Thoracic aorta (tissue), 2 donors: ENCODE measurements at regions not wholly inside any gene's neighbourhood (a gene's known extent, or its start where the extent isn't known, plus 50 kb on each side); places are given as distances from the start of the nearest gene placed in this dataset.

Experiments used
- ATAC-seq: fragments of 150-250 bp; one replicate; pipeline ENCODE4 v1.8.0; 2017; ENCODE audit warnings: low read depth; ENCODE audit not compliant: insufficient number of reproducible peaks, low FRiP score
- DNase-seq: peaks from one replicate; pipeline ENCODE4 v3.0.0-alpha.2; 2020; ENCODE audit warnings: low spot score
- H3K27ac ChIP-seq, 2 donors: fragments of 200-600 bp; sonication (generic); 1 replicate in 1 of 2; 2 replicates in 1 of 2; pipeline ENCODE4 v1.5.1; 2016; ENCODE audit warnings: mild to moderate bottlenecking in 2 of 2, moderate library complexity in 2 of 2
- H3K27me3 ChIP-seq: fragments of 200-600 bp; sonication (generic); replicated peaks from 2 replicates; pipeline ENCODE4 v1.6.0; 2016; ENCODE audit warnings: mild to moderate bottlenecking; ENCODE audit not compliant: insufficient read depth
- H3K36me3 ChIP-seq: fragments of 200-600 bp; sonication (generic); one replicate; pipeline ENCODE4 v1.5.1; 2016
- H3K4me1 ChIP-seq, 2 donors: fragments of 200-600 bp; sonication (generic); 1 replicate in 1 of 2; 2 replicates in 1 of 2; pipeline versions ENCODE4 v1.5.1 to v1.6.0; 2016; ENCODE audit warnings: low read depth in 2 of 2, mild to moderate bottlenecking in 1 of 2; ENCODE audit not compliant: control insufficient read depth in 1 of 2
- H3K4me3 ChIP-seq: fragments of 200-600 bp; sonication (generic); 2 replicates; pipeline ENCODE4 v1.5.1; 2016; ENCODE audit warnings: mild to moderate bottlenecking
- H3K9me3 ChIP-seq: fragments of 200-600 bp; sonication (generic); 2 replicates; pipeline ENCODE4 v1.5.1; 2016
- CTCF ChIP-seq: fragments of 200-600 bp; sonication (generic); IDR thresholded peaks from one replicate; pipeline ENCODE4 v1.5.1; 2019; ENCODE audit warnings: antibody characterized with exemption

- H3K27me3 ChIP-seq, result no peaks in the 10 kb centered on the region
- H3K9me3 ChIP-seq, result no peaks in the 10 kb centered on the region
- no peaks in the 10 kb centered on the region for H3K36me3 ChIP-seq
- H3K4me3 ChIP-seq, result no peak overlapping the region
- no peak overlapping the region for H3K27ac ChIP-seq
- DNase-seq (no peak), ATAC-seq (no peak)
- peaks cover 25 to 45% of the 10 kb centered on the region in 2 donors for H3K4me1 ChIP-seq
- TF ChIP-seq CTCF, result no peak
These were observed 245.6 kb downstream of the FOXD2 start for GRCh38 chr1:47683401-47683800.

GRCh38 chr1:47684518-47684917 lies 246.7 kb downstream of the FOXD2 start:
- no peak for DNase-seq
- peak overlapping the region; percentile 45 for H3K4me3 ChIP-seq
- no peak for TF ChIP-seq CTCF

GRCh38 chr1:47684964-47685762 lies 247.3 kb downstream of the FOXD2 start:
- Histone ChIP-seq H3K27me3 (no peaks in the 10 kb centered on the region), H3K27ac (peak overlapping the region; percentile 79 to 80), H3K36me3 (no peaks in the 10 kb centered on the region), H3K4me3 (peak overlapping the region; percentile 45), H3K9me3 (no peaks in the 10 kb centered on the region), H3K4me1 (peaks cover 16 to 32% of the 10 kb centered on the region in 2 donors)
- ATAC-seq, result no peak
- DNase-seq, result no peak
- no peak for TF ChIP-seq CTCF

More at GRCh38 chr1:47684518-47684917, 246.7 kb downstream of the FOXD2 start:
- Histone ChIP-seq H3K4me1 (peaks cover 20 to 37% of the 10 kb centered on the region in 2 donors), H3K27ac (peak overlapping the region; percentile 79 to 80), H3K9me3 (no peaks in the 10 kb centered on the region), H3K36me3 (no peaks in the 10 kb centered on the region), H3K27me3 (no peaks in the 10 kb centered on the region)
- no peak for ATAC-seq

- H3K4me1 ChIP-seq, result peaks cover 16 to 32% of the 10 kb centered on the region in 2 donors
- peak overlapping the region; percentile 79 to 80 for H3K27ac ChIP-seq
- peak overlapping the region; percentile 45 for H3K4me3 ChIP-seq
- H3K27me3 ChIP-seq, result no peaks in the 10 kb centered on the region
- ATAC-seq (no peak), DNase-seq (no peak)
- no peaks in the 10 kb centered on the region for H3K36me3 ChIP-seq
- no peaks in the 10 kb centered on the region for H3K9me3 ChIP-seq
- no peak for TF ChIP-seq CTCF
These were observed 247.9 kb downstream of the FOXD2 start for GRCh38 chr1:47685763-47686066.

GRCh38 chr1:47686731-47687630 lies 249.1 kb downstream of the FOXD2 start:
- Histone ChIP-seq H3K4me1 (peaks cover 16 to 32% of the 10 kb centered on the region in 2 donors), H3K36me3 (no peaks in the 10 kb centered on the region), H3K4me3 (no peak overlapping the region), H3K27me3 (no peaks in the 10 kb centered on the region), H3K9me3 (no peaks in the 10 kb centered on the region), H3K27ac (peak overlapping the region in 1 of 2 donors; percentile 79)
- no peak for ATAC-seq
- TF ChIP-seq CTCF, result no peak
- DNase-seq, result no peak
